Chondrocyte (in vitro differentiated cells): ENCODE measurements at regions not wholly inside any gene's neighbourhood (a gene's known extent, or its start where the extent isn't known, plus 50 kb on each side); places are given as distances from the start of the nearest gene placed in this dataset.

Experiments
- DNase-seq: peaks from one replicate; pipeline ENCODE4 v3.0.0; 2021; ENCODE audit warnings: mixed read lengths, low spot score
- H3K27ac Mint-ChIP-seq: one replicate; pipeline ENCODE4 v1.8.0; 2021; ENCODE audit warnings: mild to moderate bottlenecking, moderate library complexity, mixed read lengths; ENCODE audit not compliant: unreplicated experiment
- H3K27me3 Mint-ChIP-seq: 2 replicates; pipeline ENCODE4 v1.8.0; 2021; ENCODE audit warnings: low read depth, mixed read lengths
- H3K36me3 Mint-ChIP-seq: 2 replicates; pipeline ENCODE4 v1.8.0; 2021; ENCODE audit warnings: low read depth, mixed read lengths
- H3K4me1 Mint-ChIP-seq: 2 replicates; pipeline ENCODE4 v1.8.0; 2021; ENCODE audit warnings: low read depth, mild to moderate bottlenecking, mixed read lengths
- H3K4me3 Mint-ChIP-seq: one replicate; pipeline ENCODE4 v1.8.0; 2021; ENCODE audit warnings: mild to moderate bottlenecking, moderate library complexity, mixed read lengths; ENCODE audit not compliant: unreplicated experiment
- H3K9me3 Mint-ChIP-seq: 2 replicates; pipeline ENCODE4 v1.8.0; 2021; ENCODE audit warnings: low read depth, mixed read lengths
- CTCF ChIP-seq: fragments of 200-600 bp; sonication (generic); IDR thresholded peaks from 2 replicates; pipeline ENCODE4 v1.5.0; 2021; ENCODE audit warnings: antibody characterized with exemption, mild to moderate bottlenecking, moderate library complexity

GRCh38 chr1:3965693-3966092 is 65.6 kb upstream of the C1orf174 start:
- Mint-ChIP-seq H3K4me3 (no peak overlapping the region), H3K36me3 (no peaks in the 10 kb centered on the region), H3K4me1 (peaks cover 2% of the 10 kb centered on the region), H3K27ac (no peak overlapping the region), H3K27me3 (no peaks in the 10 kb centered on the region), H3K9me3 (peaks cover 19% of the 10 kb centered on the region)
- no peak for TF ChIP-seq CTCF
- no peak for DNase-seq

- peaks cover 23% of the 10 kb centered on the region for H3K9me3 Mint-ChIP-seq
- H3K4me1 Mint-ChIP-seq, result no peaks in the 10 kb centered on the region
- H3K36me3 Mint-ChIP-seq, result no peaks in the 10 kb centered on the region
- no peak overlapping the region for H3K27ac Mint-ChIP-seq
- H3K27me3 Mint-ChIP-seq, result no peaks in the 10 kb centered on the region
- no peak for DNase-seq
- H3K4me3 Mint-ChIP-seq, result no peak overlapping the region
- no peak for TF ChIP-seq CTCF
These were observed 68.8 kb upstream of the C1orf174 start for GRCh38 chr1:3968851-3969250.

- H3K27me3 Mint-ChIP-seq, result peaks cover 3% of the 10 kb centered on the region
- no peak overlapping the region for H3K27ac Mint-ChIP-seq
- DNase-seq, result no peak
- no peak for TF ChIP-seq CTCF
- H3K4me3 Mint-ChIP-seq, result no peak overlapping the region
- H3K4me1 Mint-ChIP-seq, result no peaks in the 10 kb centered on the region
- H3K36me3 Mint-ChIP-seq, result no peaks in the 10 kb centered on the region
- H3K9me3 Mint-ChIP-seq, result peaks cover 21% of the 10 kb centered on the region
These were observed 71.9 kb upstream of the C1orf174 start for GRCh38 chr1:3971981-3972380.

GRCh38 chr1:3975903-3976630 is 76.0 kb upstream of the C1orf174 start:
- H3K36me3 Mint-ChIP-seq, result no peaks in the 10 kb centered on the region
- H3K27me3 Mint-ChIP-seq, result peaks cover 3% of the 10 kb centered on the region
- no peak for DNase-seq
- H3K9me3 Mint-ChIP-seq, result peaks cover 4% of the 10 kb centered on the region
- no peak overlapping the region for H3K4me3 Mint-ChIP-seq
- no peaks in the 10 kb centered on the region for H3K4me1 Mint-ChIP-seq
- no peak overlapping the region for H3K27ac Mint-ChIP-seq
- no peak for TF ChIP-seq CTCF

- no peak for TF ChIP-seq CTCF
- peaks cover 3% of the 10 kb centered on the region for H3K27me3 Mint-ChIP-seq
- H3K4me1 Mint-ChIP-seq, result no peaks in the 10 kb centered on the region
- no peaks in the 10 kb centered on the region for H3K36me3 Mint-ChIP-seq
- peaks cover 4% of the 10 kb centered on the region for H3K9me3 Mint-ChIP-seq
- no peak overlapping the region for H3K4me3 Mint-ChIP-seq
- no peak for DNase-seq
- H3K27ac Mint-ChIP-seq, result no peak overlapping the region
These were observed 76.7 kb upstream of the C1orf174 start for GRCh38 chr1:3976821-3977220.
